ENCODE measurements at regions not wholly inside any gene's neighbourhood (a gene's known extent, or its start where the extent isn't known, plus 50 kb on each side); places are given as distances from the start of the nearest gene placed in this dataset.
A peak's percentile ranks its signal among the peaks of the same experiment; 100 is the strongest.

- Histone ChIP-seq H3K4me3 (ENCODE audit: low read length) (no peak overlapping the region), H3K9me3 (replicated peaks; ENCODE audit: control insufficient read depth, low read depth, low read length) (no peaks in the 10 kb centered on the region), H3K27ac (ENCODE audit: low read length) (no peak overlapping the region), H3K36me3 (ENCODE audit: control insufficient read depth, insufficient read depth, low read length) (no peaks in the 10 kb centered on the region), H3K27me3 (ENCODE audit: control insufficient read depth, insufficient read depth, low read length) (no peaks in the 10 kb centered on the region), H3K4me1 (ENCODE audit: control insufficient read depth, insufficient read depth, low read length) (peaks cover 19% of the 10 kb centered on the region)
- 68% methylated on average over 8 of the region's 9 CpGs for WGBS (ENCODE audit: insufficient coverage)
- peak; percentile 48 for DNase-seq
Observed at GRCh38 chr1:234734869-234735268, 124.9 kb upstream of the IRF2BP2 start.

- no peak overlapping the region for H3K27ac ChIP-seq (ENCODE audit: low read length)
- DNase-seq = peak; percentile 51
- WGBS (ENCODE audit: insufficient coverage) = 82% methylated on average over 8 of the region's 13 CpGs
- H3K4me3 ChIP-seq (ENCODE audit: low read length) = no peak overlapping the region
- no peaks in the 10 kb centered on the region for H3K36me3 ChIP-seq (ENCODE audit: control insufficient read depth, insufficient read depth, low read length)
- peaks cover 20% of the 10 kb centered on the region for H3K4me1 ChIP-seq (ENCODE audit: control insufficient read depth, insufficient read depth, low read length)
- H3K9me3 ChIP-seq (replicated peaks; ENCODE audit: control insufficient read depth, low read depth, low read length) = no peaks in the 10 kb centered on the region
- H3K27me3 ChIP-seq (ENCODE audit: control insufficient read depth, insufficient read depth, low read length) = no peaks in the 10 kb centered on the region
Observed at GRCh38 chr1:234734412-234734835, 124.4 kb upstream of the IRF2BP2 start.

- no peak for DNase-seq
- Histone ChIP-seq H3K36me3 (ENCODE audit: control insufficient read depth, insufficient read depth, low read length) (no peaks in the 10 kb centered on the region), H3K9me3 (replicated peaks; ENCODE audit: control insufficient read depth, low read depth, low read length) (no peaks in the 10 kb centered on the region), H3K4me3 (ENCODE audit: low read length) (no peak overlapping the region), H3K27me3 (ENCODE audit: control insufficient read depth, insufficient read depth, low read length) (no peaks in the 10 kb centered on the region), H3K27ac (ENCODE audit: low read length) (no peak overlapping the region), H3K4me1 (ENCODE audit: control insufficient read depth, insufficient read depth, low read length) (peaks cover 29% of the 10 kb centered on the region)
- 100% methylated on average over 1 of the region's 6 CpGs for WGBS (ENCODE audit: insufficient coverage)
Observed at GRCh38 chr1:234733427-234733826, 123.4 kb upstream of the IRF2BP2 start.

GRCh38 chr1:234732671-234733390 lies 122.9 kb upstream of the IRF2BP2 start:
- H3K4me3 ChIP-seq (ENCODE audit: low read length) = no peak overlapping the region
- no peak for DNase-seq
- 93% methylated on average over 15 of the region's 16 CpGs for WGBS (ENCODE audit: insufficient coverage)

GRCh38 chr1:234732260-234732659 lies 122.3 kb upstream of the IRF2BP2 start:
- no peaks in the 10 kb centered on the region for H3K36me3 ChIP-seq (ENCODE audit: control insufficient read depth, insufficient read depth, low read length)
- no peak for DNase-seq
- H3K4me3 ChIP-seq (ENCODE audit: low read length) = no peak overlapping the region
- H3K9me3 ChIP-seq (replicated peaks; ENCODE audit: control insufficient read depth, low read depth, low read length) = no peaks in the 10 kb centered on the region
- 98% methylated on average over 9 of the region's 9 CpGs for WGBS (ENCODE audit: insufficient coverage)
- no peak overlapping the region for H3K27ac ChIP-seq (ENCODE audit: low read length)
- no peaks in the 10 kb centered on the region for H3K27me3 ChIP-seq (ENCODE audit: control insufficient read depth, insufficient read depth, low read length)
- peaks cover 37% of the 10 kb centered on the region for H3K4me1 ChIP-seq (ENCODE audit: control insufficient read depth, insufficient read depth, low read length)

More at GRCh38 chr1:234732671-234733390, 122.9 kb upstream of the IRF2BP2 start:
- Histone ChIP-seq H3K27me3 (ENCODE audit: control insufficient read depth, insufficient read depth, low read length) (no peaks in the 10 kb centered on the region), H3K9me3 (replicated peaks; ENCODE audit: control insufficient read depth, low read depth, low read length) (no peaks in the 10 kb centered on the region), H3K36me3 (ENCODE audit: control insufficient read depth, insufficient read depth, low read length) (no peaks in the 10 kb centered on the region), H3K27ac (ENCODE audit: low read length) (no peak overlapping the region), H3K4me1 (ENCODE audit: control insufficient read depth, insufficient read depth, low read length) (peaks cover 32% of the 10 kb centered on the region)

- H3K27ac ChIP-seq (ENCODE audit: low read length) = no peak overlapping the region
- peaks cover 44% of the 10 kb centered on the region for H3K4me1 ChIP-seq (ENCODE audit: control insufficient read depth, insufficient read depth, low read length)
- H3K4me3 ChIP-seq (ENCODE audit: low read length) = no peak overlapping the region
- DNase-seq = no peak
- H3K36me3 ChIP-seq (ENCODE audit: control insufficient read depth, insufficient read depth, low read length) = no peaks in the 10 kb centered on the region
- no peaks in the 10 kb centered on the region for H3K27me3 ChIP-seq (ENCODE audit: control insufficient read depth, insufficient read depth, low read length)
- WGBS (ENCODE audit: insufficient coverage) = 89% methylated on average over 8 of the region's 10 CpGs
- H3K9me3 ChIP-seq (replicated peaks; ENCODE audit: control insufficient read depth, low read depth, low read length) = no peaks in the 10 kb centered on the region
Observed at GRCh38 chr1:234731569-234732085, 121.6 kb upstream of the IRF2BP2 start.

- no peak overlapping the region for H3K4me3 ChIP-seq (ENCODE audit: low read length)
- no peak overlapping the region for H3K27ac ChIP-seq (ENCODE audit: low read length)
- DNase-seq = no peak
- no CpG with 5 or more reads among the region's 6 CpGs for WGBS (ENCODE audit: insufficient coverage)
- no peaks in the 10 kb centered on the region for H3K36me3 ChIP-seq (ENCODE audit: control insufficient read depth, insufficient read depth, low read length)
- peaks cover 50% of the 10 kb centered on the region for H3K4me1 ChIP-seq (ENCODE audit: control insufficient read depth, insufficient read depth, low read length)
- no peaks in the 10 kb centered on the region for H3K27me3 ChIP-seq (ENCODE audit: control insufficient read depth, insufficient read depth, low read length)
- H3K9me3 ChIP-seq (replicated peaks; ENCODE audit: control insufficient read depth, low read depth, low read length) = no peaks in the 10 kb centered on the region
Observed at GRCh38 chr1:234730770-234731568, 121.0 kb upstream of the IRF2BP2 start.

- 83% methylated on average over 1 of the region's 1 CpG for WGBS (ENCODE audit: insufficient coverage)
Observed at GRCh38 chr1:234730475-234730769, 120.4 kb upstream of the IRF2BP2 start.

GRCh38 chr1:234729561-234730474 lies 119.8 kb upstream of the IRF2BP2 start:
- Histone ChIP-seq H3K9me3 (replicated peaks; ENCODE audit: control insufficient read depth, low read depth, low read length) (no peaks in the 10 kb centered on the region), H3K4me1 (ENCODE audit: control insufficient read depth, insufficient read depth, low read length) (peaks cover 52% of the 10 kb centered on the region), H3K27me3 (ENCODE audit: control insufficient read depth, insufficient read depth, low read length) (no peaks in the 10 kb centered on the region), H3K27ac (ENCODE audit: low read length) (no peak overlapping the region), H3K4me3 (ENCODE audit: low read length) (no peak overlapping the region), H3K36me3 (ENCODE audit: control insufficient read depth, insufficient read depth, low read length) (no peaks in the 10 kb centered on the region)
- WGBS (ENCODE audit: insufficient coverage) = 81% methylated on average over 14 of the region's 18 CpGs
- no peak for DNase-seq

More at GRCh38 chr1:234730475-234730769, 120.4 kb upstream of the IRF2BP2 start:
- H3K4me1 ChIP-seq (ENCODE audit: control insufficient read depth, insufficient read depth, low read length) = peaks cover 52% of the 10 kb centered on the region
- H3K27ac ChIP-seq (ENCODE audit: low read length) = no peak overlapping the region
- no peaks in the 10 kb centered on the region for H3K36me3 ChIP-seq (ENCODE audit: control insufficient read depth, insufficient read depth, low read length)
- H3K27me3 ChIP-seq (ENCODE audit: control insufficient read depth, insufficient read depth, low read length) = no peaks in the 10 kb centered on the region
- DNase-seq = no peak
- no peak overlapping the region for H3K4me3 ChIP-seq (ENCODE audit: low read length)
- H3K9me3 ChIP-seq (replicated peaks; ENCODE audit: control insufficient read depth, low read depth, low read length) = no peaks in the 10 kb centered on the region
